A549 (cell line): ENCODE measurements at regions not wholly inside any gene's neighbourhood (a gene's known extent, or its start where the extent isn't known, plus 50 kb on each side); places are given as distances from the start of the nearest gene placed in this dataset.

Experiments used
- EHMT2 ChIP-seq: fragments of 200-600 bp; sonication (generic); IDR thresholded peaks from 2 replicates; pipeline ENCODE4 v1.6.1; 2016; ENCODE audit warnings: antibody characterized with exemption, low read depth, mild to moderate bottlenecking, moderate library complexity
- HOXA7 ChIP-seq: fragments of 250-450 bp; sonication (Bioruptor Pico); IDR thresholded peaks from 2 replicates; pipeline ENCODE4 v1.5.0; 2020; ENCODE audit warnings: mild to moderate bottlenecking, moderate library complexity
- MAZ ChIP-seq: fragments of 150-350 bp; IDR thresholded peaks from 2 replicates; pipeline ENCODE4 v1.6.1; 2014; ENCODE audit warnings: antibody characterized with exemption, low read depth, low read length, borderline replicate concordance
- NR3C1 ChIP-seq: fragments of >200 bp; sonication (Bioruptor Twin); formaldehyde crosslinking; IDR thresholded peaks from 3 replicates; pipeline ENCODE4 v1.6.1; 2017
- POLR2AphosphoS2 ChIP-seq: conservative IDR thresholded peaks from 2 replicates; pipeline ENCODE4 v1.6.1; 2012; ENCODE audit warnings: low read length, improper control_type of control experiment, inconsistent platforms
- ZSCAN20 ChIP-seq: fragments of 250-450 bp; sonication (Bioruptor Pico); IDR thresholded peaks from 2 replicates; pipeline ENCODE4 v1.8.0; 2022; ENCODE audit warnings: mild to moderate bottlenecking, moderate library complexity
- TF ChIP-seq, protein P1 (sequence below): fragments of >200 bp; sonication (Bioruptor Twin); formaldehyde crosslinking; IDR thresholded peaks from 3 replicates; pipeline ENCODE4 v1.5.1; 2016

GRCh38 chr5:1944408-1944807, 61.7 kb upstream of the IRX4 start:
- TF ChIP-seq NR3C1 (no peak), HOXA7 (CRISPR knock-in tag) (no peak), POLR2AphosphoS2 (no peak), ZSCAN20 (CRISPR knock-in tag) (no peak), MAZ (no peak), EHMT2 (no peak)
- TF ChIP-seq, protein P1, sequence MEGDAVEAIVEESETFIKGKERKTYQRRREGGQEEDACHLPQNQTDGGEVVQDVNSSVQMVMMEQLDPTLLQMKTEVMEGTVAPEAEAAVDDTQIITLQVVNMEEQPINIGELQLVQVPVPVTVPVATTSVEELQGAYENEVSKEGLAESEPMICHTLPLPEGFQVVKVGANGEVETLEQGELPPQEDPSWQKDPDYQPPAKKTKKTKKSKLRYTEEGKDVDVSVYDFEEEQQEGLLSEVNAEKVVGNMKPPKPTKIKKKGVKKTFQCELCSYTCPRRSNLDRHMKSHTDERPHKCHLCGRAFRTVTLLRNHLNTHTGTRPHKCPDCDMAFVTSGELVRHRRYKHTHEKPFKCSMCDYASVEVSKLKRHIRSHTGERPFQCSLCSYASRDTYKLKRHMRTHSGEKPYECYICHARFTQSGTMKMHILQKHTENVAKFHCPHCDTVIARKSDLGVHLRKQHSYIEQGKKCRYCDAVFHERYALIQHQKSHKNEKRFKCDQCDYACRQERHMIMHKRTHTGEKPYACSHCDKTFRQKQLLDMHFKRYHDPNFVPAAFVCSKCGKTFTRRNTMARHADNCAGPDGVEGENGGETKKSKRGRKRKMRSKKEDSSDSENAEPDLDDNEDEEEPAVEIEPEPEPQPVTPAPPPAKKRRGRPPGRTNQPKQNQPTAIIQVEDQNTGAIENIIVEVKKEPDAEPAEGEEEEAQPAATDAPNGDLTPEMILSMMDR, result no peak
